AG09309 (cell line): ENCODE measurements at regions not wholly inside any gene's neighbourhood (a gene's known extent, or its start where the extent isn't known, plus 50 kb on each side); places are given as distances from the start of the nearest gene placed in this dataset.

ENCODE experiments used
- DNase-seq: peaks from one replicate; pipeline ENCODE4 v3.0.0-alpha.2; 2010; ENCODE audit warnings: low read depth
- H3K4me3 ChIP-seq: 2 replicates; pipeline ENCODE4 v1.5.1; 2011; ENCODE audit warnings: mild to moderate bottlenecking, low read depth, low read length, moderate library complexity; ENCODE audit not compliant: control insufficient read depth
- TF ChIP-seq, protein P1 (sequence below): IDR thresholded peaks from 2 replicates; pipeline ENCODE4 v1.5.1; 2011; ENCODE audit warnings: mild to moderate bottlenecking, low read depth, low read length, inconsistent platforms; ENCODE audit not compliant: insufficient read depth, control insufficient read depth; ENCODE audit errors: missing control alignments

DNA sequence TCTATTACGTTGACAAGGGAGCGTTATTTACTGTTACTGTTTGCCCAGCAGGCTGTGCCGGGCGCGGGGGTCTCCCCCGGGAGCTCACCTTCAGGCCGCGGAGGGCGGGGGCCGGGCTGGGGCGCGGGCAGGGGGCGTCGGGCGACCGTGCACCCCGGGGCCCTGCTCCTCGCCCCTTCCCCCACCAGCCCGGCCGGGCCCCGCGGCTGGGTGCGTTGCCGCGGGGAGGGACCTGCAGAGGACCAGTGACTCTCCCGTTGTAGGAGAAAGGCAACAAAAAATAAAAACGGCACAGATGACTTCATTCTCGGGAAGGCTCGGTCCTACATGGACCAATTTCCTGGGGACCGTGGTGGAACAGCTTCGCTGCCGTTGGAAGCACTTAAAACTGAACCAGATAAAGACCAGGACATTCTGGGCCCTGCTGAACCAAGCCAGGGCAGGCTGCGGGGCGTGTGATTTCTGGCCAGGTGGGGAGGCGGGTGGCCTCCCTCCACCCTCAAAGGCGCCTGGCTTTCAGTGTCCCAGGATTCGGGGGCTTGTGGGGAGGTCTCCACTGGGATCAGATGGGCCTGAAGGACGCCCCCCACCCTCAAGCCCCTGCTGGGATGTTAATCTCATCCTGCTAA is 57.4 kb downstream of the IGLL1 start:
- DNase-seq: no peak
- H3K4me3 ChIP-seq: no peak overlapping the region
- TF ChIP-seq, protein P1, sequence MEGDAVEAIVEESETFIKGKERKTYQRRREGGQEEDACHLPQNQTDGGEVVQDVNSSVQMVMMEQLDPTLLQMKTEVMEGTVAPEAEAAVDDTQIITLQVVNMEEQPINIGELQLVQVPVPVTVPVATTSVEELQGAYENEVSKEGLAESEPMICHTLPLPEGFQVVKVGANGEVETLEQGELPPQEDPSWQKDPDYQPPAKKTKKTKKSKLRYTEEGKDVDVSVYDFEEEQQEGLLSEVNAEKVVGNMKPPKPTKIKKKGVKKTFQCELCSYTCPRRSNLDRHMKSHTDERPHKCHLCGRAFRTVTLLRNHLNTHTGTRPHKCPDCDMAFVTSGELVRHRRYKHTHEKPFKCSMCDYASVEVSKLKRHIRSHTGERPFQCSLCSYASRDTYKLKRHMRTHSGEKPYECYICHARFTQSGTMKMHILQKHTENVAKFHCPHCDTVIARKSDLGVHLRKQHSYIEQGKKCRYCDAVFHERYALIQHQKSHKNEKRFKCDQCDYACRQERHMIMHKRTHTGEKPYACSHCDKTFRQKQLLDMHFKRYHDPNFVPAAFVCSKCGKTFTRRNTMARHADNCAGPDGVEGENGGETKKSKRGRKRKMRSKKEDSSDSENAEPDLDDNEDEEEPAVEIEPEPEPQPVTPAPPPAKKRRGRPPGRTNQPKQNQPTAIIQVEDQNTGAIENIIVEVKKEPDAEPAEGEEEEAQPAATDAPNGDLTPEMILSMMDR: no peak

DNA sequence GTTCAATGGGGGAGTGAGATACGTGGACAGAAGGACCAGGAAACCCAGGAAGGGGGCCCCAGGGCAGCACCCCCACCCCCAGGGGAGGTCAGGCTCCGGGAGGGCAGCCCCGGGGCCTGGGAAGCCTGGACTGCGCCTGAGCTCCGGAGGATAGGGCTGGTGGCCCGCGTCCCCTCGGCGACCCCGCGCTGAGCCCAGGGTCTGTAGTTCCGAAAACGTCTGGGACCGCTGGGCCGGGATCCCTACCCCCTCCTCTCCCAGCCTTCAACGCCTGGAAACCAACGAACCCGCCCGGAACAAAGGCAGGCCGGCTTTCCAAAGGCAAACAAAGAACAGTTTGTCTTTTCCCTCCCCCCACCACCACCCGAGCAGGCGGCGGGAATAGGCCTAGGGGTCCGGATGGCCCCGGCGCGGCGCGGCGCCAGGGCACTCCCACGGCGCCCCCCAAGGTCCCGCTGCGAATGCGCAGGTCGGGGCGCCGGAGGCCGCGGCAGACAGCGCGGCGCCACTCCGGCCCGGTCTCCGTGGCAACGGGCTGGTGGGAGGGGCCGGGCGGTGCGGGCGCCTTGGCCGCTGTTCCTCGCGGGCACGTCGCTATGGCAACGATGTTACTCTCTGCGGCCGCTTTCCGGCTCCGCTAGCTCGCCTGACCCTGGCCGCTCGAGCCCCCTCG is 58.5 kb downstream of the IGLL1 start:
- H3K4me3 ChIP-seq: peak overlapping the region; percentile 45
- peak; percentile 45 for DNase-seq
- TF ChIP-seq, protein P1: no peak

DNA sequence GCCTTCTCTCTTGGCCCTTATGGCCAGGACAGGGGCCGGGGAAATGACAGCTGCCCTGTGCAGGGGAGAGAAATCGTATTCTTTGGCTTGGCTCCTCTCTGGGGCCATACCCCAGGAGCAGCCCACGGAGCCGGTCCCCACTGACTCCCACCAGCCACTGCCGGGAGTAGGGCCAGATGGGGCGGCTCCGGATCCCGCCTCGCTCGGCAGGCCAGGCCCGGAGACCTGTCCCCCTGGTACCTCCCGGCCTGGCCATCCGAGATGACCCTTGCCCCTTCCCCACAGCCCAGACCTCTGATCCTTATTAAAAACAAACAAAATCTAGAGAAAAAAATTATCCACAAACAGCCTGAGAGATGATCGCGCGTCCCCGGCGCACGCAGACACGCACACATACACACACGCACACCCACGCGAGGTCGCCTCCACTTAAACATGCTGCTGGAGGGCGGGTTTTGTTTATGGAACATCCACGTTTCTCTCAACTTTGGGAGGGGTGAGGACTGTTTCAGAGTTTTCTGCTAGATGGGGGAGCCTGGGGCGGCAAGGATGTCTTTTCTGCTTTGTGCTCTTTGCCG is 59.1 kb downstream of the IGLL1 start:
- no peak for DNase-seq
- TF ChIP-seq, protein P1: no peak
- H3K4me3 ChIP-seq: peak overlapping the region; percentile 45

DNA sequence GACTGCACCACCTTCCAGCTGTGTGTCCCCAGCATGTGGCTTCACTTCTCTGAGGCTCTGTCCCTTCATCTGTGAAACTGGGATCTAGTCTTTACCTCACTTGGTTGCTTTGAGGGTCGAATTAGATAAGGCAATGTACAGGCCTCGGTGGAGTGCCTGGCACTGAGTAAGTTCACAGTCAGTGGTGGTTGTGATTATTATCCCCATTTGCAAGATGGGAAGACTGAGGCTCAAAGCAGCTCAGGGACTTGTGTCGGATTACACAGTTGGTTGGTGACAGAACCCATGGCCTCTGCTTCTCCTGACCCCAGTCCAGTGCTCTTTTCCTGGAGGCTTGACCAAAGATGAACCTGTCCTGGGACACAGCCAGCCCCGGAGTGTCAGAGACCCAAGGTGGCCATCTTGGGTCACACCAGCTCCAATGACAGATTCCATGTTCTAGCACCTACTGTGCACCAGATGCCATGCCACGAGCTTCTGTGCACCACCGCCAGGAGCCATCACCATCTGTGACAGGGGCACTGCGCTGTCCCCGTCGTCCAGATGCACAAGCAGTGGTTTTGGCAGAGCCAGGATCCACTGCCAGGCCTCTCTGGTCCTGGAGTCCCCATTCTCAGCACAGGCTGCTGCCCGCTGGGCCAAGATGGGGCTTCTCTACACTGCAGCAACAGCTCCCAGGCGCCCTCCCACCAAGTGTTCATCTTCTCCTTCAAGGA is 60.5 kb downstream of the IGLL1 start:
- H3K4me3 ChIP-seq: no peak overlapping the region
- no peak for DNase-seq
- TF ChIP-seq, protein P1: no peak

DNA sequence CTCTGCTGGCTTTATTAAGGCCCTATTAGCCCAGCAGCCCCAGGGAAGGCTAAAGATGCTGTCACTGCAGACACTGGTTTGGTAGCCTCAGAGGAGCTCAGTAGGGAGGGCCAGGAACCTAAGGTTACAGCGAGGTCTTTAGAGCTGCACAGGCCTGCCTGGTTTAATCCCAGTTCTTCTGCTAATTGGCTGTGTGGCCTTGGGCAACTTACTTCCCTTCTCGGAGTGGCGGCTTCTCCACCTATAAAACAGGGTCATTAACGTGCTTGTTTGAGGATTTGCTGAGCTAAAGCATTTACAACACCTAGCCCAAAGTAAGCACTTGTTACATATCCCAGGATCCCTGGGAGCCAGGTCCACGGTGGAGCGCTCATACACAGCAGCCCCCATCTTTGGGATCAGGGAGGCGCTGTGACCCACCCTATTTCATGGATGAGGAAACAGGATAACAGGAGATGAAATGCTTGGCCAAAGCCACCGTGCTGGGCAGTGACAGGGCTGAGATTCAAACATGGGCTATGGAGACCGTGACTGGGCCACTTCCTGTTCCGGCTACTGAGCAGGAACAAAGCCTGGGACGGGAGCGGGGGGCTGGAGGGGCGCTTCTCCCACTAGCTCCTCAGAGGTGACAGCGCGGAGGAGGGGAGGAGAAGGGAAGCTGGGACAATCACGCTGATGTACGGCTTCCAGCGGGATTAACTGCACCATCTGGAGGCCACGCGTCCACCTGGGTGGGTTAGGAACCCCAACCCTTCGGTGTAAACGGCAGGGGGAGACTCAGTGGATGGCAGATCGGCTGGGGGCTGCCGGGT is 61.5 kb downstream of the IGLL1 start:
- no peak for DNase-seq
- no peak overlapping the region for H3K4me3 ChIP-seq
- TF ChIP-seq, protein P1: no peak

DNA sequence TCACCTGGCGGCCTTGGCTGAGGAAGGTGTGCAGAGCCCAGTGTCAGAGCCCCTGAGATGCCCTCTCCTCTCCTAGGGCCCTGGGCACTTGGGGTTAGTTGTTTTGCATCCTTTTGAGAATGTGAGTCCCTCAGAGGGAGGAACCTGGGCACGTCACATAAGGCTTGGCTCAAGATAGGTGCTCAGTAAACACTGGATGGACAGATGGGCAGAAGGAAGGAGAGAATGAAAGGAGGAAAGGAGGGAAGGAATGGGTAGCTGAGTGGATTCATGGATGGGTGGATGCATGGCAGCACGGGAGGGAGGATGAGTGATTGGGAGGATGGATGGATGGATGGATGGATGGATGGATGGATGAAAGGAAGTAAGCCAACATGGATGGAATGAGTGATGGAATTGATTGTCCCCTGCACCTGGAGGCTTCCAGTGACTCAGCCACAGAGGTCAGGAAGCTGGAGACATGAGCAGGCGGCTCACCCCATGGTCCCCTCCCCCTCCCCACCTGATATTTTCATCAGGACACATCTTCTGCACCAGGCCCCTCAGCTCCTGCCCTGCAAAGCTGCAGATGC is 62.2 kb downstream of the IGLL1 start:
- TF ChIP-seq, protein P1: no peak
- no peak overlapping the region for H3K4me3 ChIP-seq
- no peak for DNase-seq
